ENCODE measurements at regions not wholly inside any gene's neighbourhood (a gene's known extent, or its start where the extent isn't known, plus 50 kb on each side); places are given as distances from the start of the nearest gene placed in this dataset.

- Histone ChIP-seq H3K27ac (no peak overlapping the region), H3K36me3 (replicated peaks) (no peaks in the 10 kb centered on the region), H3K4me3 (ENCODE audit: low read depth, low read length) (no peak overlapping the region), H3K27me3 (replicated peaks) (no peaks in the 10 kb centered on the region)
- in situ Hi-C loops (cut with HindIII; ENCODE audit: low pct_ligation_motif_present, low sequenced_read_pairs): no loop called here
- TF ChIP-seq, protein P1, sequence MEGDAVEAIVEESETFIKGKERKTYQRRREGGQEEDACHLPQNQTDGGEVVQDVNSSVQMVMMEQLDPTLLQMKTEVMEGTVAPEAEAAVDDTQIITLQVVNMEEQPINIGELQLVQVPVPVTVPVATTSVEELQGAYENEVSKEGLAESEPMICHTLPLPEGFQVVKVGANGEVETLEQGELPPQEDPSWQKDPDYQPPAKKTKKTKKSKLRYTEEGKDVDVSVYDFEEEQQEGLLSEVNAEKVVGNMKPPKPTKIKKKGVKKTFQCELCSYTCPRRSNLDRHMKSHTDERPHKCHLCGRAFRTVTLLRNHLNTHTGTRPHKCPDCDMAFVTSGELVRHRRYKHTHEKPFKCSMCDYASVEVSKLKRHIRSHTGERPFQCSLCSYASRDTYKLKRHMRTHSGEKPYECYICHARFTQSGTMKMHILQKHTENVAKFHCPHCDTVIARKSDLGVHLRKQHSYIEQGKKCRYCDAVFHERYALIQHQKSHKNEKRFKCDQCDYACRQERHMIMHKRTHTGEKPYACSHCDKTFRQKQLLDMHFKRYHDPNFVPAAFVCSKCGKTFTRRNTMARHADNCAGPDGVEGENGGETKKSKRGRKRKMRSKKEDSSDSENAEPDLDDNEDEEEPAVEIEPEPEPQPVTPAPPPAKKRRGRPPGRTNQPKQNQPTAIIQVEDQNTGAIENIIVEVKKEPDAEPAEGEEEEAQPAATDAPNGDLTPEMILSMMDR (IDR thresholded peaks at IDR 0.05; ENCODE audit: low read depth, low read length, missing control alignments): no peak
- no peak for DNase-seq
These were observed 217.5 kb downstream of the TRIB2 start for GRCh38 chr2:12934146-12934756.

GRCh38 chr2:12935222-12935621 lies 218.5 kb downstream of the TRIB2 start:
- TF ChIP-seq, protein P1 (IDR thresholded peaks at IDR 0.05; ENCODE audit: low read depth, low read length, missing control alignments): no peak
- DNase-seq: no peak
- H3K27ac ChIP-seq: no peak overlapping the region
- in situ Hi-C loops (cut with HindIII; ENCODE audit: low pct_ligation_motif_present, low sequenced_read_pairs): no loop called here
- no peaks in the 10 kb centered on the region for H3K36me3 ChIP-seq (replicated peaks)
- H3K27me3 ChIP-seq (replicated peaks): no peaks in the 10 kb centered on the region
- H3K4me3 ChIP-seq (ENCODE audit: low read depth, low read length): no peak overlapping the region

DNA sequence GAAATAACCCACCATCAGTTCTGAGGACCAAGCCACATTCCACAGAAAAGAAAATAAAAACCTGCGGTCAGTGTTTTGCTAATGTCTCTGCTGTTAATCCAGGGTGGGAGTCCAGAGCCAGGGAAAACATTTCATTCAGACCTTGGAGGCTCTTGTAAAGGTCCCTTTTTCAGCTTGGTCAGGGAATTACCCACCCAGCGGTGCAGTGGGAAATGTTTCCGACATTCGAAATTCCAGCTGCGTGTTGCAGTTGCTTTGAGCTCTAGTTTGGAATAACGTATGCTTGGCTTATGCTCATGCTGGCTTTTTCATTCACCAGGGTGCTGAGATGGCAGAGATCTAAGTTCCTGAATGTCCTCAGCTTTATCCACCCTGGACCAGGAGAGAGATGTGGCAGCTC lies 219.1 kb downstream of the TRIB2 start:
- in situ Hi-C loops (cut with HindIII; ENCODE audit: low pct_ligation_motif_present, low sequenced_read_pairs): no loop called here
- TF ChIP-seq, protein P1 (IDR thresholded peaks at IDR 0.05; ENCODE audit: low read depth, low read length, missing control alignments): no peak

GRCh38 chr2:12941203-12941602 lies 224.5 kb downstream of the TRIB2 start:
- in situ Hi-C loops (cut with HindIII; ENCODE audit: low pct_ligation_motif_present, low sequenced_read_pairs): no loop called here
- TF ChIP-seq, protein P1 (IDR thresholded peaks at IDR 0.05; ENCODE audit: low read depth, low read length, missing control alignments): no peak
- no peaks in the 10 kb centered on the region for H3K36me3 ChIP-seq (replicated peaks)
- no peak overlapping the region for H3K4me3 ChIP-seq (ENCODE audit: low read depth, low read length)
- H3K27me3 ChIP-seq (replicated peaks): no peaks in the 10 kb centered on the region
- no peak overlapping the region for H3K27ac ChIP-seq
- DNase-seq: no peak

More for the DNA sequence above, 219.1 kb downstream of the TRIB2 start:
- DNase-seq: no peak
- Histone ChIP-seq H3K4me3 (ENCODE audit: low read depth, low read length) (no peak overlapping the region), H3K27me3 (replicated peaks) (no peaks in the 10 kb centered on the region), H3K36me3 (replicated peaks) (no peaks in the 10 kb centered on the region), H3K27ac (no peak overlapping the region)

DNA sequence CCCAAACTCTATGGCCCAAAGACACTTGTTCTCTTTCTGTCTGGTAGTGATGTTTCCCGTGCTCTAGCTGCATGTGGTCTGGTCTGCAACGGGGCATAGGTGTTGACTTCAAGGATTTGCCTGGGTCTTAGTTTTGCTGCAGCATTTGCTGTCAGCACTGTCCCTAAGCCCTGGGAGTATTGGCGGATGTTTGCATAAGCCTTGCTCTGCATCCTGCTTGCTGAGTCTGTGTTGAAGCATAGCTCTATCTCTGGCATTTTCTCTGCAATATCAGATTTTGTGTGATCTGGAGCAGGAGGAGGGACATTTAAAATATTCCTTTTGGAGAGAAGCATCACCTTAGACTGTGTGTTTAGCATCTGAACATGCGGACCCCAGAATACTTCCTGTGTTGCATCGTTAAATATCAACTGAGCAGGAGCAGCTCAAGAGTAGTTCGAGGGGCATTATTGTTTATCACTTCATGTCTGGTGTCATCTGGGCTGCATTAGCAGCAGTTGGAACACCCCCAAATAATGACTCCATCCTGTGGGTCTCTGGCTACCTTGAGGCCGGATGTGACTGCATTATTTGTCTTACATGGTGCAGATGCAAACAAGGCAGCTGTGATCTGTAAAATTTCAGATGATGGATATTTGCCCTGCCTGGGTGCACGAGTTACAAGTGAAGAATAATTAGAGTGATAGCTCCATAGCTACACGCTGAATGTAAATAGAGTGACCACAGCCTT lies 231.7 kb downstream of the TRIB2 start:
- DNase-seq: no peak
- TF ChIP-seq, protein P1 (IDR thresholded peaks at IDR 0.05; ENCODE audit: low read depth, low read length, missing control alignments): no peak
- no peak overlapping the region for H3K27ac ChIP-seq
- H3K4me3 ChIP-seq (ENCODE audit: low read depth, low read length): no peak overlapping the region
- H3K27me3 ChIP-seq (replicated peaks): no peaks in the 10 kb centered on the region
- no peaks in the 10 kb centered on the region for H3K36me3 ChIP-seq (replicated peaks)
- in situ Hi-C loops (cut with HindIII; ENCODE audit: low pct_ligation_motif_present, low sequenced_read_pairs): no loop called here

Measured in brain microvascular endothelial cell (primary cell).